ENCODE measurements at regions not wholly inside any gene's neighbourhood (a gene's known extent, or its start where the extent isn't known, plus 50 kb on each side); places are given as distances from the start of the nearest gene placed in this dataset.

- DNase-seq, result no peak
These were observed 101.6 kb upstream of the TMEM18 start for GRCh38 chr2:778731-779350.

DNA sequence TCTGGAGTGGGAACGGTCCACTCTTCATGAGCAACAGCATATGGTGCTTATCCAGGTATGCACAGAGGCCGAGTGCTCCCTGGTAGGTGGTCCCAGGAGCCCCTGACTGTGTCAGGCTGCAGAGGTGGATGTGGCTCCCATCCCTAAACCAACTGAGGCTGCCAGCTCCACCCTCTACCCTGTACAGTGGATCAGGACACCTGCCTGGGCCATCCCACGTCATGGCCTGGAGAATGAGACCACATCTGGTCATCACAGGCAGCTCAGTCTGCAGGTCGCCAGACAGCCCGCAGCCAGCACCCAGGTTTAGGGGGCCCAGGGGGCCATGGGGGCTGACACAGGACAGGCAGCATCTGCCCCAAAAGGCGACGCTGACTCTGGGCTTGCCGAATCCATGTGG lies 100.3 kb upstream of the TMEM18 start:
- DNase-seq, result no peak

- no peak for DNase-seq
These were observed 99.8 kb upstream of the TMEM18 start for GRCh38 chr2:777051-777450.

- no peak for DNase-seq
These were observed 99.3 kb upstream of the TMEM18 start for GRCh38 chr2:776487-776886.

DNA sequence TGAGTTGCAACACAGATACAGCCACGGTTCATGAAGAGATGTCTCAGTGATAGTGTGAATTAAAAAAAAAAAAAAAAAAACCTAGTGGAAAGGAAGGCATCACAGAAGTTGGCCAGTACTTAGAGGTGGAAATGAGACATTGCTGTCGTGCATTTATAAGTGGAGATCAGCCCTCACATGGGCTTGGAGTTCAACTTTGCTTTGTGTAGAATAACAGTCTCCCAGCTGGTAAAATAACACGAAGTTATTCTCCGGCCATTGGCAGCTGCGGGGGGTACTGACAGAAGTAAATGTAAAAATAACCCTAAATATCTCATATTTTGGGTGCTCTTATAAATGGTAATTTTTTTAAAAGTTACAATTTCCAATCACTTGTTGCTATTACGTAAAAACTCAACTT lies 98.8 kb upstream of the TMEM18 start:
- DNase-seq, result no peak

DNA sequence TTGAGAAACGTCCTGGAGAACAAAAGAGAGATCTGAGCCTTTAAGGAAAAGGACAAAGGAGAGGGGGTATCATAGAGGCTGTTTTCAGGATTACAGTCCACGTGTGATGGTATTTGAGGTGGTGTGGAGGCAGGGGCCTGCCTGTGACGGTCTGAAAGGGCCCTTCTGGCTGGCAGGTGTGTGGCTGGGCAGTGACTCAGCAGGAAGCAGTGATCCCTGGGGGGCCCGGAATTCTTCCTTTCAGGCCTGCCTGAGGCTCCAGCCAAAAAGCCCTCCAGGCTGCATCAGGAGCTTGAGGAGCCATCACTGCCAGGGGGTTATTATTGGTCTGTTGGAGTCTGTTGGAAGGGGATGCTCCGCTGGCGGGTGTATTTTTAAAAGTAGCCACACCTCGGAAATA lies 97.2 kb upstream of the TMEM18 start:
- no peak for DNase-seq

DNA sequence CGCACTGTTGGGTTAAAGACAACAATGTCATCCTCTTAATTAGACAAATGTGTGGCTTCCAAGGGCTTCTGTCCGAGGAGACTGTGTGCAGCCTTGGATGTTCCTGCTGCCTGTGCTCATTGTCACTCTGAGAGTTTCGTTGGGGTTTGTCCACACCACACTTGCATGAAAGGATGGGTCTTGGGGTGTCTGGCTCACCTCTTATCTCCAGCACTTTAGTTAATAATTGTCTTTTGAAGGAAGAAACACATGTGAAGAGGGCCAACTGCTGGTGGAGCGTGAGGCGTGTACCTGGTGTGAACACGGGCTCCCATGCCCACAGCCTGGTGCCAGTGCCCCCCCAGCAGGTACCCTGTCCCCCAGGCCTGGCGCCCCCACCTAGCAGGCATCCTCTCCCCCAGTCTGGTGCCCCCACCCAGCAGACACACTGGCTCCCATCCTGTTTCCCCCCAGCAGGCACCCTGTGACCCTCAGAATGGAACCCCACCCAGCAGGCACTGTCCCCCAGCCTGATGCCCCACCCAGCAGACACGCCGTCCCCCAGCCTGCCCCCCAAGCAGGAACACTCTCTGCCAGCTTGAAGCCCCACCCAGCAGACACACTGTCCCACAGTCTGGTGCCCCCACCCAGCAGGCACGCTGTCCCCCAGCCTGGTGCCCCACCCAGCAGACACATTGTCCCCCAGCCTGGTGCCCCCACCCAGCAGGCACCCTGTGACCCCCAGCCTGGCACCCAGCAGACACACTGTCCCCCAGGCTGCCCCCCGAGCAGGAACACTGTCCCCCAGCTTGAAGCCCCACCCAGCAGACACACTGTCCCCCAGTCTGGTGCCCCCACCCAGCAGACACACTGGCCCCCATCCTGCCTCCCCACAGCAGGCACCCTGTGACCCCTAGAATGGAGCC lies 96.3 kb upstream of the TMEM18 start:
- DNase-seq, result no peak

DNA sequence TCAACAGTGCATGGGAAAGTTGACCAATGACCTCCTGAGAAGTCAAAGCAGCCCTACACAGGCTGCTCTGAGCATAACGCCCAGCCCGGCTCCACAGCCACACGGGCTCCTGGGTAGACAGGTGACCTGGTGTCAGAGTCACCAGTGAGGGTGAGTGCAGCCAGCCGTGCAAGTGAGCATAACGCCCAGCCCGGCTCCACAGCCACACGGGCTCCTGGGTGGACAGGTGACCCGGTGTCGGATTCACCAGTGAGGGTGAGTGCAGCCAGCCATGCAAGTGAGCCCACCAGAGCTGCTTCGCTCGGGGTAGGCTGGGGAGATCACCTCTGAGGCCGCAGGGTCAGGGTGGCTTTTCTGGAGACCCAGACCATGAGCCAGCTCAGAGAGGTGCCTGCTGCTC lies 94.3 kb upstream of the TMEM18 start:
- no peak for DNase-seq

DNA sequence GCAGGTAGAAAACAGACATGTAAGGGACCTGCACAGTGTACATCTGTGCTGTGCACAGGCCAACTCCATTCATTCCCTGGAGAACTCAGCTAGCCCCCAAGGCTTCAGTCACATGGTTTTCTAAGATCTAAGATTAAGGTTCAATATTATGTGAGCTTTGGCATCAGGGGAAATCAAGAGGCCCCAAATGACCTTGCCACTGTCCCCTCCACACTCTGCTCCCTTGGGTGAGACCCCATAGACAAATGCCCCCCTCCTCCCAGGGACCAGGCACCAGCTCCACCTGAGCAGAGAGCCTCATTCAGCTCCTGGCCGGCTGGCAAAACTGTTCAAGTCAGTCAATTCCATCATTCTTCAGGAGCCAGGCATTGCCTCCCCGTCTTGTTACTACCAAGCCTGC lies 93.6 kb upstream of the TMEM18 start:
- no peak for DNase-seq

- DNase-seq, result no peak
These were observed 92.6 kb upstream of the TMEM18 start for GRCh38 chr2:769771-770170.

- no peak for DNase-seq
These were observed 91.2 kb upstream of the TMEM18 start for GRCh38 chr2:768451-768850.

- DNase-seq, result no peak
These were observed 90.7 kb upstream of the TMEM18 start for GRCh38 chr2:767944-768343.

DNA sequence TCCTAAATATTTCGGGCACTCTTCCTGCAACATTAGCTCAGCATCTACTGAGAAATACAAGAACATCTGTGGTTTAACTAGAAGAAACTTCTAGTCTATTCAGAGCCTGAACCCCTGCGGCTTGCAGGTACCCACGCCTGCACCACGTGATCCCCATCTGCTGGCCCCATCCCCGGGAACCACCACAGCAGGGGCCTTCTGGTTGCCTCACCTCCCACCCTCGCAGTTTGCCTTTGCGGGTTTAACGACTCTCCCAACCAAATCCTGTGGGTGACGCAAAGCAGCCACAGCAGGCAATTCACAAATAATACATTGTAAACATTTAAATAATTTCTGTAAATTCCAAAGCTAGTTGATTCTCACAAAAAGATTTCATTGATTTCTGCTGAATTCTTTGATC lies 90.2 kb upstream of the TMEM18 start:
- no peak for DNase-seq

- DNase-seq, result no peak
These were observed 89.0 kb upstream of the TMEM18 start for GRCh38 chr2:766255-766654.

GRCh38 chr2:765369-765768 lies 88.2 kb upstream of the TMEM18 start:
- no peak for DNase-seq

GRCh38 chr2:763766-764525 lies 86.7 kb upstream of the TMEM18 start:
- no peak for DNase-seq

DNA sequence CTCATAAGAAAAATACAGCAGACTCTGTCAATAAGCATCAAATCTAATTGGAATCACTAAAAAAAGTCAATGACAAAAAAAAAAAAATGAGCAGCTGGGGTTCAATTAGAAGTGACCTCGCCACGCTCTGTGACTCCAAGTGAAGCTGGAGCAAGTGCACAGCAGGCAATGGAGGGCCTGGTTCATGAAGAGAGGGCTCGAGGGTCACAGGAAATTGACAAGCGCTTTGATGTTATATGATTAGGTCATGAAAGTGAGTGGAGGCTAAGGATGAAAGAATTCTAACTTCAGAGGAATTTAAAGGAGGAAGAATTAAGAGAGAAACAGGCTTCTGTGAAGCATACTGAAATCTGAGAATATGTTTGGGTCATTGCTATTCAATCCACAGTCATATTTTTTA lies 85.4 kb upstream of the TMEM18 start:
- no peak for DNase-seq

DNA sequence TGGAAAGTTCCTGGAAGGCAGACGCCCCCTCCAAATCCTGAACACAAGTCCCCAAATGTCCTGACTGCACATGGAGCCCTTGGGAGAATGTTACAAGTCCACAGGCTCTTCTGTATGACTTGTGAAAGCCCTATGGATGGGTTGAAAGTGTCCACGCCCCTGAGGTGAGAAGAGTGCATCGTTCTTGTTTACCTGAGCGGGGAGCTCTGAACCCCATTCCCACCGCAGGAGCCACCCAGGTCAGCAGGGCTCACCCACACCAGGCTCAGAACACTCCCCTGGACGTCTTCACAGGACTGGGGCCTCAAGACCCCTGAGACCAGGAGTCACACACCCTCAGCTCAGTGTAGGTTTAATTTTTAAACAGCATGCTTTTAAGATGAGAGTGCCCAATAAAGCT lies 84.2 kb upstream of the TMEM18 start:
- no peak for DNase-seq

DNA sequence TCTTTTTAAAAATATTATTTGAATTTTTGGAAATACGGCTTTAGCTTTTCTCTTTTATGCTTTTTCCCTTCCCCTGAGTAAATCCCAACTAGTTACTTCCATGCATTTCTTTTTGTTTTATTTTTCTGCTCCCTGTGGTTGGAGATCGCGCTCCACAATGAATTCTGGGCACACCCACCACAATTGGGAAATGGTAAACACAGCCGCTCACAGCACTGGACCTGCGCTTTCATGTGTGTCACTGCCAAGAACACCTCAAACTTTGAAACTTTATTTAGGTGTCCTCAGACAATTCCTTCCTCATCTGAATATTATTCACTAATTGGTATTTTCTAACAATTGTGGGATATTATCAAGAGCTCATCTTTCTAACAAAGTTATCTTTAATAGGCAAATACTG lies 82.8 kb upstream of the TMEM18 start:
- no peak for DNase-seq

DNA sequence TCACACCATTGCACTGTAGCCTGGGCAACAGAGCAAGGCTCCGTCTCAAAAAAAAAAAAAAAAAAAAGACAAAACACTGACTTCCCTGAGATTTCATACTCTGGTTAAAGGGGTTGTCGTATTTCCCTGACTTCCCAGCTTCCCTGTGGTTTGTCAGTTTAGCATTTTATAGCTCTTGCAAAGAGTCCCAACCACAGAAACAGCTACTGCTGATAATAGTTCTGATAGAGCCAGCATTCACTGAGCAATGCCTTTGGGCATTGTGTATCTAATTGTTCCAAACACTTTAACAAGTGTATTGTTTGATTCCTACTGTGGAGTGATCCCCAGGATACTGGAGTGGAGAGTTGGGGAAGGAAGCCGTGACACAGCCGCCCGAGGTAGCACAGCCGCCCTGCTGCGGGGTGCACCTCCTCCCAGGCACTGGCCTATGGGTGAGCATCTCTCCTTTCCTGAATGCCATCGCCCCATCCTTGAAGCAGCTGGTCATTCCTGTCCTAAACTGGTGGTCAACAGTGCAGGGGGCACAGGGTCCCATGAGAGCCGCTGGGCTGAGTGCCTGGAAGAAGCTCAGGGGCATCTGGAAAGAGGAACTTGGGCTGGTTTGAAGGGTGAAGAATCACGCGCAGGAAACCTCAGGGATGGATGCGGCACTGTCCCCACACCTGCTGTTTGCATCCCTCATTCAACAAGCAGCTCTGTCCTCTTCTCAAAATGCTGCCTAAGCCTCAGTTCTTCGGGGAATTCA lies 81.0 kb upstream of the TMEM18 start:
- DNase-seq, result no peak

GRCh38 chr2:753123-753522 lies 75.9 kb upstream of the TMEM18 start:
- DNase-seq, result no peak

DNA sequence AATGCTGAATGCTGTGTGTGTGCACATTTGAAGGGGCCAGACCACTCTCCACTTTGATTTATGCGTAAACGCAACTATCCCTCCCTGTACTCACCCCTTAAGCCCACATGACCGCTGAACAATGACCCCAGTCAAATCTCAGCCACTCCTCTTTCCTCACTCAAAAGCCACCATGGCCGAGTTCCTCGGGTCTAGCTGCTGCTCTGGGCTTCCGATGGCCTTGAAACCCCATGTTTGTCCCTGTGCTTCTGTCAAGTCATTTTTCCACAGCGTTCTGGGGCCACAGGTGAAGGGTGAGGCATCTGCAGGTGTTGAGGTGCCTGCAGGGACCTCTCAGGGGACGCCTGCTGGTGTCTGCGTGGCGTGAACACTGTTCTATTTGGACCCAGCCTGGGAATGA lies 74.3 kb upstream of the TMEM18 start:
- DNase-seq, result no peak

DNA sequence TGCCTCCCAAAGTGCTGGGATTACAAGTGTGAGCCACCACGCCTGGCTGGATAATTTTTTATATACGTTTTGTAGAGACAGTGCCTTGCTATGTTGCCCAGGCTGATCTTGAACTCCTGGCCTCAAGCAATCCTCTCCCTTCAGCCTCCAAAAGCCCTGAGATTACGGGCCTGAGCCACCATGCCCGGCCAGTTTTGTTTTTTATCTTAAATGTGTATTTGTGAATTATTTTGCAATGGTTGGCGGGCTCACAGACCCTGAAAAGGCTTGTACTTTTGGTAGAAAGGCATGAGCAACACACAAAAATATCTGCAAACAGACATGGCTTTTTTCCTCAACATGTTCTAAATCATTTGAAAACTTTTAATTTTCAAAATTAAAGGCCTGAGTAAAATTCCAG lies 73.4 kb upstream of the TMEM18 start:
- DNase-seq, result no peak
